AG09309 (cell line): ENCODE measurements at regions not wholly inside any gene's neighbourhood (a gene's known extent, or its start where the extent isn't known, plus 50 kb on each side); places are given as distances from the start of the nearest gene placed in this dataset.

Experiments
- DNase-seq: peaks from one replicate; pipeline ENCODE4 v3.0.0-alpha.2; 2010; ENCODE audit warnings: low read depth
- H3K4me3 ChIP-seq: 2 replicates; pipeline ENCODE4 v1.5.1; 2011; ENCODE audit warnings: mild to moderate bottlenecking, low read depth, low read length, moderate library complexity; ENCODE audit not compliant: control insufficient read depth
- TF ChIP-seq, protein P1 (sequence below): IDR thresholded peaks from 2 replicates; pipeline ENCODE4 v1.5.1; 2011; ENCODE audit warnings: mild to moderate bottlenecking, low read depth, low read length, inconsistent platforms; ENCODE audit not compliant: insufficient read depth, control insufficient read depth; ENCODE audit errors: missing control alignments

DNA sequence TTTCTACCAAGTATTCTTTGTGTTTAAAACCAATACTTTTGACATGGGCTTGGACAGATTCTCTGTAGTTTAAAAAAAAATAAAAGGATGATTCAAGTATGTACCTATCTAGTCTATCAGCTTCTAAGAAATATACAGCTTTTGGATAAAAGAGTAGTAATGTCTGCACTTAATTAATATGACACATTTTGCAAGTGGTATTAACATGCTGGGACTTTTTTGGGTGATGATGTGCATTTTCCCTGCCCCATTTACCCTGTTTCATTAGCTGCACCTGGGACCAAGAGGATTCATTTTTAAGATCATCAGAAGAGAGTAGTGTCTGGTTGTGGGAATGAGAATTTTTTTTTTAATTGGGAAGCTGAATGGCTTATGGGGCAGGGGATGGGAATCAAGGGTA, 236.2 kb upstream of the KLF14 start:
- H3K4me3 ChIP-seq: no peak overlapping the region
- TF ChIP-seq, protein P1, sequence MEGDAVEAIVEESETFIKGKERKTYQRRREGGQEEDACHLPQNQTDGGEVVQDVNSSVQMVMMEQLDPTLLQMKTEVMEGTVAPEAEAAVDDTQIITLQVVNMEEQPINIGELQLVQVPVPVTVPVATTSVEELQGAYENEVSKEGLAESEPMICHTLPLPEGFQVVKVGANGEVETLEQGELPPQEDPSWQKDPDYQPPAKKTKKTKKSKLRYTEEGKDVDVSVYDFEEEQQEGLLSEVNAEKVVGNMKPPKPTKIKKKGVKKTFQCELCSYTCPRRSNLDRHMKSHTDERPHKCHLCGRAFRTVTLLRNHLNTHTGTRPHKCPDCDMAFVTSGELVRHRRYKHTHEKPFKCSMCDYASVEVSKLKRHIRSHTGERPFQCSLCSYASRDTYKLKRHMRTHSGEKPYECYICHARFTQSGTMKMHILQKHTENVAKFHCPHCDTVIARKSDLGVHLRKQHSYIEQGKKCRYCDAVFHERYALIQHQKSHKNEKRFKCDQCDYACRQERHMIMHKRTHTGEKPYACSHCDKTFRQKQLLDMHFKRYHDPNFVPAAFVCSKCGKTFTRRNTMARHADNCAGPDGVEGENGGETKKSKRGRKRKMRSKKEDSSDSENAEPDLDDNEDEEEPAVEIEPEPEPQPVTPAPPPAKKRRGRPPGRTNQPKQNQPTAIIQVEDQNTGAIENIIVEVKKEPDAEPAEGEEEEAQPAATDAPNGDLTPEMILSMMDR: no peak
- no peak for DNase-seq

DNA sequence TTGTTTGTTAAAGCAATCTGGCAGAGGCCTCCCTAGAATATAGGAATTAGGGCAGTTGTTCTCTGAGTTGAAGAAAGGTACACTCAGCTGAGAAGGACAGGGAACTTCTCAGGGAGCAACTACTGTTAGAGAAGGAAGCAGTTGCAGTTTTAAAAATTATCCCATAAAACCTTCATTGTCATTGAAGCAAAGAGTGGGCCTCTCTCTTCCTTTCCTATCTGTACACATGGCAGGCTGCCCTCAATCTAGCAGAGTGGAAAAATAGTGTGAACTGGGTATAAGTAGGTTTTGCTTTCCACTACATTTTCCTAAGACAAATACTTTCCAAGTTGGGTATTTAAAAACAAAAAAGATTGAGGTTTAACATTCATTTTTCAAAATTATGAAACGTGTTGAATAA, 236.7 kb upstream of the KLF14 start:
- TF ChIP-seq, protein P1: no peak
- DNase-seq: no peak
- no peak overlapping the region for H3K4me3 ChIP-seq

DNA sequence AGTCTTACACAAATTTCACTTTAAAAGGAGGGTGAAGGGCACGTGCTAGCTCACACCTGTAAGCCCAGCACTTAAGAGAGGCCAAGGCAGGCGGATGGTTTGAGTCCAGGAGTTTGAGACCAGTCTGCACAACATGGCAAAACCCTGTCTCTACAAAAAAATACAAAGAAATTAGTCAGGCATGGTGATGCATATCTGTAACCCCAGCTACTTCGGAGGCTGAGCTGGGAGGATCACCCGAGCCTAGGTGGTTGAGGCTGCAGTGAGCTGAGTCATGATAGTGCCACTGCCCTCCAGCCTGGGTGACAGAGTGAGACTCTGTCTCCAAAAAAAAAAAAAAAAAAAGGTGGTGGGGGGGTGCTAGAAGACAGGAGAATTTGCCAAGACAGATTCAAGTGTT, 237.3 kb upstream of the KLF14 start:
- DNase-seq: no peak
- H3K4me3 ChIP-seq: no peak overlapping the region
- TF ChIP-seq, protein P1: no peak

DNA sequence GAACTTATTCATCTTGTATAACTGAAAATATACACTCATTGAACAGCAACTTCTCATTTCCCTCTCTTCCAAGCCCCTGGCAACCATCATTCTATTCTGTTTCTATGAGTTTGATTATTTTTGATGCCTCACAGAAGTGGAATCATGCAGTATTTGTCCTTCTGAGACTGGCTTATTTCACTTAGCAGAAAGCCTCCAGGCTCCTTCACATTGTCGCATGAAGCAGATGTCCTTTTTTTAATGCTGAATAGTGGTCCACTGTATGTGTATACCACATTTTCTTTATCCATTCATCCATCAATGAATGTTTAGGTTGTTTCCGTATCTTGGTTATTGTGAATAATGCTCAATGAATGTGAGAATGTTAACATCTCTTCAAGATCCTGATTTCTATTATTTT, 238.2 kb upstream of the KLF14 start:
- no peak overlapping the region for H3K4me3 ChIP-seq
- DNase-seq: no peak
- TF ChIP-seq, protein P1: no peak

DNA sequence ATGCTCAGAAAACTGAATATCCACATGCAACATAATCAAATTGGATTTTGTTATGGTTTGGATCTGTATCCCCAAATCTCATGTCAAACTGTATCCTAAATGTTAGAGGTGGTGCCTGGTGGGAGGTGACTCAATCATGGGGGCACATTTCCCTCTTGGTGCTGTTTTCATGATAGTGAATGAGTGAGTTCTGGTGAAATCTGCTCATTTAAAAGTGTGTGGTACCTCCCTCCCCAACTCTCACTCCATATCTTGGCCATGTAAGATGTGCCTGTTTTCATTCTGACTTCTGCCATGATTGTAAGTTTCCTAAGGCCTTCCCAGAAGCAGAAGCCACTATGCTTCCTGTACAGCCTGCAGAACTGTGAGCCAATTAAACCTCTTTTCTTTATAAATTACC, 239.6 kb upstream of the KLF14 start:
- no peak for DNase-seq
- TF ChIP-seq, protein P1: no peak
- no peak overlapping the region for H3K4me3 ChIP-seq

DNA sequence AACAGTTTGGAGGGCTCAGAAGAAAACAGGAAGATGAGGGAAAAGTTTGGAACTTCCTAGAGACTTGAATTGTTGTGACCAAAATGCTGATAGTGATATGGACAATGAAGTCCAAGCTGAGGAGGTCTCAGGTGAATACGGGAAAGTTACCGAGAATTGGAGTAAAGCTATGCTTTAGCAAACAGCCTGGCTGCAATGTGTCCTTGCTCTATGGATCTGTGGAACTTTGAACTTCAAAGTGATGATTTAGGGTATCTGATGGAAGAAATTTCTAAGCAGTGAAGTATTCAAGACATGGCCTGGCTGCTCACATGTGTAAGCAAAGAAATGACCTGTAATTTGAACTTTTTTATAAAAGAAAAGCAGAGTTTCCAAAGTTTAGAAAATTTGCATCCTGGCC, 240.2 kb upstream of the KLF14 start:
- DNase-seq: no peak
- TF ChIP-seq, protein P1: no peak
- H3K4me3 ChIP-seq: no peak overlapping the region

DNA sequence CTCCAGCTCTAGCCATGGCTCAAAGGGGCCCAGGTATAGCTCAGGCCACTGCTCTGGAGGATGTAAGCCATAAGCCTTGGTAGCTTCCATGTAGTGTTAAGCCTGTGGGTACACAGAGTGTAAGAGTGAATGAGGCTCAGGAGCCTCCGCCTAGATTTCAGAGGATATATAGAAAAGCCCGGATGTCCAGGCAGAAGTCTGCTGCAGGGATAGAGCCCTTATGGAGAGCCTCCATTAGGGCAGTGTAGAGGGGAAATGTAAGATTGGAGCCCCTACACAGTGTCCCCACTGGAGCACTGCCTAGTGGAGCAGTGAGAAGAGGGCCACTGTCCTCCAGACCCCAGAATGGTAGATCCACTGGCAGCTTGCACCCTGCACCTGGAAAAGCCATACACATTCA, 240.8 kb upstream of the KLF14 start:
- no peak for DNase-seq
- no peak overlapping the region for H3K4me3 ChIP-seq
- TF ChIP-seq, protein P1: no peak
